Prostate gland (tissue), 2 donors: ENCODE measurements at regions not wholly inside any gene's neighbourhood (a gene's known extent, or its start where the extent isn't known, plus 50 kb on each side); places are given as distances from the start of the nearest gene placed in this dataset.

Source experiments
- DNase-seq: peaks from one replicate; pipeline ENCODE4 v3.0.0-alpha.2; 2019; ENCODE audit warnings: low spot score
- H3K27ac ChIP-seq, 2 donors: fragments of 200-600 bp; sonication (generic); 2 replicates each; pipeline ENCODE4 v1.5.1; 2017 to 2019
- H3K27me3 ChIP-seq: fragments of 200-600 bp; sonication (generic); replicated peaks from 2 replicates; pipeline ENCODE4 v1.5.1; 2019; ENCODE audit not compliant: insufficient read depth
- H3K36me3 ChIP-seq, 2 donors: fragments of 200-600 bp; sonication (generic); 1 replicate in 1 of 2; 2 replicates in 1 of 2; pipeline versions ENCODE4 v1.5.1 to v1.8.1; 2017 to 2019
- H3K4me1 ChIP-seq: fragments of 200-600 bp; sonication (generic); replicated peaks from 2 replicates; pipeline ENCODE4 v1.5.1; 2019
- H3K4me3 ChIP-seq, 2 donors: fragments of 200-600 bp; sonication (generic); 2 replicates each; pipeline ENCODE4 v1.5.1; 2017 to 2019
- H3K9me3 ChIP-seq: fragments of 200-600 bp; sonication (generic); 2 replicates; pipeline ENCODE4 v1.5.1; 2017
- POLR2A ChIP-seq: fragments of 450-650 bp; IDR thresholded peaks from one replicate; pipeline ENCODE4 v1.6.1; 2016; ENCODE audit warnings: antibody characterized with exemption, mild to moderate bottlenecking
- POLR2AphosphoS5 ChIP-seq: sonication (generic); formaldehyde crosslinking; IDR thresholded peaks from one replicate; pipeline ENCODE4 v1.6.1; 2017; ENCODE audit warnings: antibody characterized with exemption
- WGBS: methylation state at CpG from one replicate; pipeline ENCODE4 v1.1.5; 2018; 5-methylcytosine and 5-hydroxymethylcytosine counted together
- intact Hi-C: fragments of 100-400 bp; cut with DNase I; formaldehyde crosslinking; loops from one replicate; pipeline ENCODE4 v1.14.2; 2022
- TF ChIP-seq, protein P1 (sequence below), 4 experiments: fragments of 200-600 bp in 2 of 4; fragments of 450-650 bp in 2 of 4; sonication (generic) in 2 of 4; IDR thresholded peaks; 1 replicate in 3 of 4; 2 replicates in 1 of 4; pipeline ENCODE4 v1.5.1; 2016 to 2019; ENCODE audit warnings: antibody characterized with exemption in 4 of 4, mild to moderate bottlenecking in 2 of 4, moderate library complexity in 2 of 4

DNA sequence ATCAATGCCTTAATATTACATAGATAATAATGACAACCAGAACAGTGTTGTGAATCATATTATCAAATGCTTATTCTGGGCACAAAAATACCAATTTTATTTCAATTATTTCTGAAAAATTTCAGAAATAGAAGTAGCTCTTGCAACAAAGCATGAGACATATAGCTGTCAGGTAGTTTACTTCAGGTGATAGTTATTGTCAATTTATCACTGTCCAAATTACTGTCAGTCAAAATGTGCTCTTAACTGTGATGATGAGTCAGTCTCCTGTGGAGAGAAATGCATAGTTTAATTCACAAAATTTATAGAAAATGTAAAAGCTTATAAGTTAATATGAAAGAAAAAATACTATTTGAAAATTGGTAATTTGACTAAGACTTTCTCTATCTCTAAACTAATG, 1078.4 kb upstream of the GBE1 start:
- Histone ChIP-seq H3K4me1 (no peaks in the 10 kb centered on the region), H3K9me3 (no peaks in the 10 kb centered on the region), H3K4me3 (no peak overlapping the region), H3K27me3 (no peaks in the 10 kb centered on the region), H3K27ac (no peak overlapping the region), H3K36me3 (no peaks in the 10 kb centered on the region)
- intact Hi-C loops: no loop called here
- TF ChIP-seq POLR2AphosphoS5: no peak
- TF ChIP-seq POLR2A: no peak
- TF ChIP-seq, protein P1, sequence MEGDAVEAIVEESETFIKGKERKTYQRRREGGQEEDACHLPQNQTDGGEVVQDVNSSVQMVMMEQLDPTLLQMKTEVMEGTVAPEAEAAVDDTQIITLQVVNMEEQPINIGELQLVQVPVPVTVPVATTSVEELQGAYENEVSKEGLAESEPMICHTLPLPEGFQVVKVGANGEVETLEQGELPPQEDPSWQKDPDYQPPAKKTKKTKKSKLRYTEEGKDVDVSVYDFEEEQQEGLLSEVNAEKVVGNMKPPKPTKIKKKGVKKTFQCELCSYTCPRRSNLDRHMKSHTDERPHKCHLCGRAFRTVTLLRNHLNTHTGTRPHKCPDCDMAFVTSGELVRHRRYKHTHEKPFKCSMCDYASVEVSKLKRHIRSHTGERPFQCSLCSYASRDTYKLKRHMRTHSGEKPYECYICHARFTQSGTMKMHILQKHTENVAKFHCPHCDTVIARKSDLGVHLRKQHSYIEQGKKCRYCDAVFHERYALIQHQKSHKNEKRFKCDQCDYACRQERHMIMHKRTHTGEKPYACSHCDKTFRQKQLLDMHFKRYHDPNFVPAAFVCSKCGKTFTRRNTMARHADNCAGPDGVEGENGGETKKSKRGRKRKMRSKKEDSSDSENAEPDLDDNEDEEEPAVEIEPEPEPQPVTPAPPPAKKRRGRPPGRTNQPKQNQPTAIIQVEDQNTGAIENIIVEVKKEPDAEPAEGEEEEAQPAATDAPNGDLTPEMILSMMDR (IDR thresholded peaks at IDR 0.05): no peak
- no peak for DNase-seq

DNA sequence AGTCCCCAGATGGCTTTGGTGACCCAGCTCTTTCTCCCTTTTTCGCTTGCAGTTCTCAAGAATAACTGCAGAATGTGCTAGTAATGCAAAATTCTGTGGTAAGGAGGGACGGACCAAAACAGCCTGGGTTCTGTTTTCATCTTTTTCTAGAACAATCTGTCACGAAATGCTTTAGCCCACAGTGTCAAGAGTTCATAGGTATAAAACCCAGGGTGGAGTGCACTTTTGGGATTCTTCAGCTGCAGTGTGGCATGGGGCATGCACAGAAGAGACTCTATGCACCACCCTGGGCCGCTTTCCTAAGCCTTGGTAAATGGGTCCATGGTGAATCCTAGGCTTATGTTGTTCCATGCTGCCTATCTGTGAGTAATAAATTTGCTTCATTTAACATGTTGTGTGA, 1072.7 kb upstream of the GBE1 start:
- no peak overlapping the region for H3K27ac ChIP-seq
- WGBS: 79% methylated on average over 4 of the region's 4 CpGs
- intact Hi-C loops: no loop called here

DNA sequence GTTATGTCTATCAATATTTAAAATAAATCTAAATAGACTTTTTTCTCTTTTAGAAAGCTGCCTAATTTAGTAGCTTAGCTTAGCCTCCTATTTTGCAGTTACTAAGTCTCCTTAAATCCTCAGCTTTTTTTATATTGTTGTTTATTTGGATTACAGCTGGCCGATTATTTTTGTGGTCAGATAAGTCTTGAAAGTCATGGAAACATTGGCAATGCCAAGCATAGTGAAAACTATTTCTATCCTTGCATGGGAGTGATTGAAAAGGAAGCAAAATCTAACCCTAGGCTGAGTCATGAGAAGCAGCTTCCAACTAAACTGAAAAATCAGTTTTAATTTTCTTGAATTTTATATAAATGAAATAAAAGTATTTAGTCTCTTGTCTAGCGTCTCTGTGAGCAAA, 1063.0 kb upstream of the GBE1 start:
- DNase-seq: no peak
- Histone ChIP-seq H3K27me3 (no peaks in the 10 kb centered on the region), H3K4me1 (no peaks in the 10 kb centered on the region), H3K27ac (no peak overlapping the region), H3K36me3 (no peaks in the 10 kb centered on the region), H3K4me3 (no peak overlapping the region), H3K9me3 (no peaks in the 10 kb centered on the region)
- WGBS: 77% methylated on average over 2 of the region's 2 CpGs
- TF ChIP-seq POLR2A: no peak
- TF ChIP-seq, protein P1 (IDR thresholded peaks at IDR 0.05): no peak
- no peak for TF ChIP-seq POLR2AphosphoS5
- intact Hi-C loops: no loop called here

More for the DNA sequence above, 1072.7 kb upstream of the GBE1 start:
- no peaks in the 10 kb centered on the region for H3K36me3 ChIP-seq
- no peak overlapping the region for H3K4me3 ChIP-seq
- H3K9me3 ChIP-seq: no peaks in the 10 kb centered on the region
- no peak for DNase-seq
- H3K4me1 ChIP-seq: no peaks in the 10 kb centered on the region
- H3K27me3 ChIP-seq: no peaks in the 10 kb centered on the region
- TF ChIP-seq POLR2AphosphoS5 (no peak), POLR2A (no peak)
- TF ChIP-seq, protein P1 (IDR thresholded peaks at IDR 0.05): no peak

DNA sequence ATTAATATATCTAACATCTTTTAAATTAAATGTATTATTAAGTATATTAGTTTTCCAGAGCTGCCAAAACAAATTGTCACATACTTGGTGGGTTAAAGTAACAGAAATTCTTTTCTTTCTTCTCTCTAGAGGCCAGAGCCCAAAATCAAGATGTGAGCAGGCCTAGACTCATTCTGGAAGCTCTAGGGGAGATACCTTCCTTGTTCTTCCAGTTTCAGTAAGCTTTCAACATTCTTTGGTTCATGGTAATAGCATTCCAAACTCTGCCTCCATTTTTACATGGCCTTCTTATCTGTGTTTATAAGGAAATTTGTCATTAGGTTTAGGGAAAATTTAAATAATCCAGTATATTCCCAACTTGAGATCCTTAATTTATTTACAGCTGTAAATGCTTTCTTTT, 1054.6 kb upstream of the GBE1 start:
- Histone ChIP-seq H3K36me3 (no peaks in the 10 kb centered on the region), H3K4me1 (no peaks in the 10 kb centered on the region), H3K27me3 (no peaks in the 10 kb centered on the region), H3K9me3 (no peaks in the 10 kb centered on the region), H3K4me3 (no peak overlapping the region), H3K27ac (no peak overlapping the region)
- no peak for DNase-seq
- TF ChIP-seq POLR2AphosphoS5 (no peak), POLR2A (no peak)
- TF ChIP-seq, protein P1 (IDR thresholded peaks at IDR 0.05): no peak
- intact Hi-C loops: no loop called here

DNA sequence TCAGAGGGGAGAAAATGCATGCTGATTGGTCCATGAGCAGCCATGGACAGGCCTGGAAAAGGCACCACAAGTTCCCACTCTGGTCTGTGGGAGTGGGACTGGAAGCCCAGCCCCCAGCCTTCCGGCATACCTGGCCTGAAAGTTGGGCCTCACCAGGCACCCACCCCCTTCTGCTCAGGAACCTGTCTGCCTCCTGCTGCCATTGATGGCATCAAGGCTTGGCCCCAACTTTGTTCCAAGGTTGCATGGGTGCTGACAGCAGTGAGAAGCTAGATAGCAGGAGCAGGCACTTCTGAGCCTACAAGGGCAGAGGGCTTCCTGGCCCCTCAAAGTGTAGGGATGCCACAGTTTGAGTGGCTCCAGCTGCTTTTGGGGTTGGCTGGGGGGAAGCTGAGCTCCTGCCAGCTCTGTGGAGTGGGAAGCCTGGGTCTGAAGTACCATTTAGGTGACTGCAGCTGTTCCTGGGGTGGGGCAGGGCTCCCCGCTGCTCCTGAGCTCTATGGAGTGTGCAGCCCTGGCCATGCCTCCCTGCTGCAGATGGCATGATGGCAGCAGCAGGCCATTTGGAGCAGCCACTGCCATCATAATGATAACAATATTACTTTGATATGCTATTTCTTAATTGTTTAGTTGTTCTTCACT, 1054.1 kb upstream of the GBE1 start:
- WGBS: 100% methylated on average over 1 of the region's 2 CpGs

More for the DNA sequence above, 1054.1 kb upstream of the GBE1 start:
- Histone ChIP-seq H3K27ac (no peak overlapping the region), H3K36me3 (no peaks in the 10 kb centered on the region), H3K9me3 (no peaks in the 10 kb centered on the region), H3K4me3 (no peak overlapping the region), H3K4me1 (no peaks in the 10 kb centered on the region), H3K27me3 (no peaks in the 10 kb centered on the region)
- TF ChIP-seq POLR2AphosphoS5: no peak
- no peak for DNase-seq
- intact Hi-C loops: no loop called here
